HepG2 (cell line): ENCODE measurements at regions not wholly inside any gene's neighbourhood (a gene's known extent, or its start where the extent isn't known, plus 50 kb on each side); places are given as distances from the start of the nearest gene placed in this dataset.

Experiments
- ATAC-seq: fragments of 200-7000 bp; cut with Tn5 transposase; 3 replicates; pipeline ENCODE4 v1.9.1; 2020; ENCODE audit warnings: mild to moderate bottlenecking, moderate library complexity
- BruUV-seq: library from RNA; stranded (reverse); fragments of 400-500 nt; replicated peaks from 2 replicates; lab custom pipeline; 2021; lab: Mats Ljungman, UMichigan
- CTCF ChIA-PET: fragments of 300-600 bp; formaldehyde crosslinking; extraction: SDS; loops from one replicate; lab custom pipeline; 2021; ENCODE audit warnings: low total read pairs, inconsistent platforms, low intra/inter-chr PET ratio; lab: Yijun Ruan, JAX
- POLR2A ChIA-PET: fragments of 350-600 bp; sonication (Branson Sonifier 250); formaldehyde crosslinking; loops from one replicate; lab custom pipeline; 2020; ENCODE audit warnings: antibody characterized with exemption, inconsistent platforms; lab: Yijun Ruan, JAX
- DNase-seq: peaks from one replicate; pipeline ENCODE4 v3.0.0-alpha.2; 2015; ENCODE audit warnings: low spot score
- FAIRE-seq: peaks from 3 replicates; lab custom pipeline; 2011; peaks lifted over from hg19 to GRCh38; lab: Jason Lieb, UNC
- H2AFZ ChIP-seq: one replicate; pipeline ENCODE4 v1.6.1; 2011; ENCODE audit warnings: low read length, inconsistent platforms
- H3K27ac ChIP-seq: fragments of 300-600 bp; 3 replicates; pipeline ENCODE4 v1.8.0; 2011; ENCODE audit warnings: mixed run types, mild to moderate bottlenecking, mixed read lengths, low read length, inconsistent platforms; ENCODE audit not compliant: insufficient read depth; ENCODE audit errors: extremely low read length
- H3K27me3 ChIP-seq, 2 experiments: fragments of 200-600 bp in 1 of 2; 2 replicates in 1 of 2; 3 replicates in 1 of 2; pipeline versions ENCODE4 v1.6.0 to v1.8.0; 2011; ENCODE audit warnings: low read length in 2 of 2, mild to moderate bottlenecking in 2 of 2, moderate library complexity in 2 of 2, inconsistent platforms in 1 of 2; ENCODE audit not compliant: insufficient read depth in 2 of 2, control insufficient read depth in 1 of 2
- H3K36me3 ChIP-seq, 2 experiments: fragments of 200-600 bp in 1 of 2; replicated peaks in 1 of 2; 2 replicates in 1 of 2; 3 replicates in 1 of 2; pipeline versions ENCODE4 v1.5.1 to v1.8.0; 2011; ENCODE audit warnings: low read length in 2 of 2, inconsistent platforms in 1 of 2; ENCODE audit not compliant: insufficient read depth in 2 of 2, control insufficient read depth in 1 of 2
- H3K4me1 ChIP-seq: 2 replicates; pipeline ENCODE4 v1.5.1; 2012; ENCODE audit warnings: low read length, inconsistent platforms; ENCODE audit not compliant: insufficient read depth
- H3K4me2 ChIP-seq: 2 replicates; pipeline ENCODE4 v1.6.0; 2011; ENCODE audit warnings: low read depth, low read length, inconsistent platforms
- H3K4me3 ChIP-seq, 3 experiments: fragments of 200-600 bp in 1 of 3; sonication (generic), shearing (Covaris generic) in 1 of 3; replicated peaks in 1 of 3; 2 replicates each; pipeline ENCODE4 v1.5.1; 2011 to 2016; ENCODE audit warnings: low read length in 3 of 3, inconsistent platforms in 2 of 3, low read depth in 2 of 3, mild to moderate bottlenecking in 2 of 3, control low read depth in 1 of 3, mixed read lengths in 1 of 3; ENCODE audit not compliant: insufficient read depth in 1 of 3
- H3K79me2 ChIP-seq: one replicate; pipeline ENCODE4 v1.6.1; 2011; ENCODE audit warnings: low read length, inconsistent platforms; ENCODE audit not compliant: insufficient read depth
- H3K9ac ChIP-seq: 2 replicates; pipeline ENCODE4 v1.6.0; 2011; ENCODE audit warnings: mild to moderate bottlenecking, low read depth, low read length, inconsistent platforms; ENCODE audit not compliant: insufficient read depth
- H3K9me3 ChIP-seq: 2 replicates; pipeline ENCODE4 v1.5.1; 2012; ENCODE audit warnings: mild to moderate bottlenecking, low read length
- H4K20me1 ChIP-seq: 2 replicates; pipeline ENCODE4 v1.6.0; 2011; ENCODE audit warnings: inconsistent platforms, mild to moderate bottlenecking, low read length, moderate library complexity; ENCODE audit not compliant: insufficient read depth
- CREB1 ChIP-seq, 2 experiments: fragments of 450-650 bp in 1 of 2; IDR thresholded peaks; 2 replicates each; pipeline ENCODE4 v1.6.1; 2016 to 2017; ENCODE audit warnings: control low read depth in 1 of 2, mild to moderate bottlenecking in 1 of 2, missing compliant biosample characterization in 1 of 2, missing genetic modification characterization in 1 of 2
- HNRNPH1 ChIP-seq: fragments of 200-400 bp; formaldehyde crosslinking; optimal IDR thresholded peaks from 2 replicates; pipeline ENCODE3; 2017; ENCODE audit warnings: mild to moderate bottlenecking, low read depth, low read length
- KDM5B ChIP-seq: sonication (generic); formaldehyde crosslinking; IDR thresholded peaks from 2 replicates; pipeline ENCODE4 v1.4.0; 2020; ENCODE audit warnings: missing genetic modification reagents, mild to moderate bottlenecking, borderline replicate concordance
- NFKB2 ChIP-seq: sonication (generic); formaldehyde crosslinking; IDR thresholded peaks from 2 replicates; pipeline ENCODE4 v1.4.0; 2020; ENCODE audit warnings: missing genetic modification reagents, borderline replicate concordance
- PRDM4 ChIP-seq: sonication (generic); formaldehyde crosslinking; IDR thresholded peaks from 2 replicates; pipeline ENCODE4 v1.9.0; 2021; ENCODE audit warnings: missing genetic modification reagents, borderline replicate concordance
- TIGD3 ChIP-seq: sonication (generic); formaldehyde crosslinking; IDR thresholded peaks from 2 replicates; pipeline ENCODE4 v1.5.1; 2020; ENCODE audit warnings: mild to moderate bottlenecking, missing genetic modification reagents, borderline replicate concordance
- UBTF ChIP-seq: sonication (generic); formaldehyde crosslinking; IDR thresholded peaks from 2 replicates; pipeline ENCODE4 v1.4.0; 2020; ENCODE audit warnings: mild to moderate bottlenecking, missing genetic modification reagents
- ZNF234 ChIP-seq: sonication (generic); formaldehyde crosslinking; conservative IDR thresholded peaks from 2 replicates; pipeline ENCODE4 v1.5.1; 2020; ENCODE audit warnings: mild to moderate bottlenecking, missing genetic modification reagents
- ZNF644 ChIP-seq: IDR thresholded peaks from 2 replicates; pipeline ENCODE4 v1.6.1; 2016; ENCODE audit warnings: low read depth
- WGBS: methylation state at CpG from one replicate; pipeline ENCODE4 v1.1.6; 2017; ENCODE audit warnings: low lambda C conversion rate; 5-methylcytosine and 5-hydroxymethylcytosine counted together
- in situ Hi-C: cut with HindIII; loops from 2 replicates; pipeline ENCODE4 v1.10.0; 2017; ENCODE audit warnings: low pct_unique_long_range_greater_than_20kb; ENCODE audit not compliant: extremely low pct_ligation_motif_present
- intact Hi-C: fragments of 100-400 bp; cut with micrococcal nuclease; formaldehyde crosslinking; loops from one replicate; pipeline ENCODE4 v1.10.0; 2022; ENCODE audit not compliant: unreplicated experiment

- H3K79me2 ChIP-seq = no peaks in the 10 kb centered on the region
- 6% methylated on average over 4 of the region's 4 CpGs for WGBS
- no peaks in the 10 kb centered on the region for H4K20me1 ChIP-seq
- intact Hi-C loops = no loop called here
- H3K4me1 ChIP-seq = no peaks in the 10 kb centered on the region
- no peaks in the 10 kb centered on the region for H3K27me3 ChIP-seq
- no peak overlapping the region for H3K4me3 ChIP-seq
- no peak for TF ChIP-seq KDM5B (CRISPR knock-in tag)
- TF ChIP-seq CREB1 (IDR thresholded peaks at IDR 0.05) = 0 out of 2 replicates have a peak, but pooled peaks have one; percentile 12
- no peak for TF ChIP-seq CREB1 (CRISPR knock-in tag; IDR thresholded peaks at IDR 0.05)
- TF ChIP-seq, all 625 proteins: peak for 1
- no peak overlapping the region for H2AFZ ChIP-seq
- no peak overlapping the region for H3K9ac ChIP-seq
- no peaks in the 10 kb centered on the region for H3K36me3 ChIP-seq
- H3K9me3 ChIP-seq = no peaks in the 10 kb centered on the region
- in situ Hi-C loops = no loop called here
- POLR2A ChIA-PET = no interaction called here
- ATAC-seq (no peak), DNase-seq (no peak), FAIRE-seq (no peak)
- H3K4me2 ChIP-seq = no peak overlapping the region
- BruUV-seq = no TSS peak
- CTCF ChIA-PET = no interaction called here
- no peak overlapping the region for H3K27ac ChIP-seq
These were observed 67.9 kb upstream of the ROBO1 start for GRCh38 chr3:79835701-79836100.

GRCh38 chr3:79824166-79824565 lies 56.4 kb upstream of the ROBO1 start:
- POLR2A ChIA-PET = no interaction called here
- ATAC-seq = no peak
- H3K9ac ChIP-seq = no peak overlapping the region
- CTCF ChIA-PET = no interaction called here
- H3K4me3 ChIP-seq = no peak overlapping the region
- no peak overlapping the region for H3K4me2 ChIP-seq
- no peaks in the 10 kb centered on the region for H3K9me3 ChIP-seq
- H3K27me3 ChIP-seq = no peaks in the 10 kb centered on the region
- no peaks in the 10 kb centered on the region for H4K20me1 ChIP-seq
- no peak for DNase-seq
- H3K4me1 ChIP-seq = no peaks in the 10 kb centered on the region
- no peak for FAIRE-seq
- WGBS = 8% methylated on average over 11 of the region's 11 CpGs
- no peaks in the 10 kb centered on the region for H3K36me3 ChIP-seq
- intact Hi-C loops = no loop called here
- H3K27ac ChIP-seq = no peak overlapping the region
- in situ Hi-C loops = no loop called here
- BruUV-seq = no TSS peak
- H3K79me2 ChIP-seq = no peaks in the 10 kb centered on the region
- H2AFZ ChIP-seq = no peak overlapping the region
- TF ChIP-seq TIGD3 (CRISPR knock-in tag) = no peak
- TF ChIP-seq NFKB2 = no peak
- no peak for TF ChIP-seq HNRNPH1
- no peak for TF ChIP-seq PRDM4 (CRISPR knock-in tag)
- no peak for TF ChIP-seq ZNF234 (CRISPR knock-in tag)
- no peak for TF ChIP-seq ZNF644 (CRISPR knock-in tag)
- no peak for TF ChIP-seq UBTF (CRISPR knock-in tag)
